Neural crest cell (in vitro differentiated cells): ENCODE measurements at regions not wholly inside any gene's neighbourhood (a gene's known extent, or its start where the extent isn't known, plus 50 kb on each side); places are given as distances from the start of the nearest gene placed in this dataset.

Experiments
- DNase-seq: peaks from one replicate; pipeline ENCODE4 v3.0.0; 2021; ENCODE audit warnings: low read depth, mixed read lengths, low spot score
- H3K27ac Mint-ChIP-seq: one replicate; pipeline ENCODE4 v1.8.0; 2021; ENCODE audit warnings: mild to moderate bottlenecking, mixed read lengths; ENCODE audit not compliant: unreplicated experiment
- H3K27me3 Mint-ChIP-seq: 2 replicates; pipeline ENCODE4 v1.8.0; 2021; ENCODE audit warnings: low read depth, mild to moderate bottlenecking, mixed read lengths
- H3K36me3 Mint-ChIP-seq: 2 replicates; pipeline ENCODE4 v1.8.0; 2021; ENCODE audit warnings: low read depth, mild to moderate bottlenecking, mixed read lengths
- H3K4me1 Mint-ChIP-seq: 2 replicates; pipeline ENCODE4 v1.8.0; 2021; ENCODE audit warnings: mixed read lengths
- H3K4me3 Mint-ChIP-seq: one replicate; pipeline ENCODE4 v1.8.0; 2021; ENCODE audit warnings: mild to moderate bottlenecking, mixed read lengths
- H3K9me3 Mint-ChIP-seq: 2 replicates; pipeline ENCODE4 v1.8.0; 2021; ENCODE audit warnings: mixed read lengths
- CTCF ChIP-seq: fragments of 200-600 bp; sonication (generic); conservative IDR thresholded peaks from 2 replicates; pipeline ENCODE4 v1.5.0; 2021; ENCODE audit warnings: antibody characterized with exemption, mild to moderate bottlenecking

GRCh38 chr7:21172800-21173199 lies 255.1 kb upstream of the SP4 start:
- H3K9me3 Mint-ChIP-seq, result peaks cover 3% of the 10 kb centered on the region
- TF ChIP-seq CTCF, result no peak
- peaks cover 2% of the 10 kb centered on the region for H3K36me3 Mint-ChIP-seq
- peak overlapping the region; percentile 17 for H3K4me3 Mint-ChIP-seq
- H3K27me3 Mint-ChIP-seq, result peaks cover 60% of the 10 kb centered on the region
- no peak overlapping the region for H3K27ac Mint-ChIP-seq
- H3K4me1 Mint-ChIP-seq, result peaks cover 36% of the 10 kb centered on the region
- DNase-seq, result no peak

GRCh38 chr7:21173436-21173835 lies 254.4 kb upstream of the SP4 start:
- peaks cover 5% of the 10 kb centered on the region for H3K36me3 Mint-ChIP-seq
- no peak overlapping the region for H3K27ac Mint-ChIP-seq
- H3K4me3 Mint-ChIP-seq, result no peak overlapping the region
- peaks cover 3% of the 10 kb centered on the region for H3K9me3 Mint-ChIP-seq
- TF ChIP-seq CTCF, result no peak
- DNase-seq, result no peak
- peaks cover 53% of the 10 kb centered on the region for H3K27me3 Mint-ChIP-seq
- H3K4me1 Mint-ChIP-seq, result peaks cover 36% of the 10 kb centered on the region

- Mint-ChIP-seq H3K36me3 (peaks cover 7% of the 10 kb centered on the region), H3K27ac (no peak overlapping the region), H3K27me3 (peaks cover 31% of the 10 kb centered on the region), H3K4me3 (no peak overlapping the region), H3K9me3 (peaks cover 3% of the 10 kb centered on the region), H3K4me1 (peaks cover 18% of the 10 kb centered on the region)
- no peak for DNase-seq
- TF ChIP-seq CTCF, result no peak
These were observed 252.2 kb upstream of the SP4 start for GRCh38 chr7:21175714-21176113.

GRCh38 chr7:21184942-21185652 lies 242.8 kb upstream of the SP4 start:
- Mint-ChIP-seq H3K9me3 (peaks cover 9% of the 10 kb centered on the region), H3K27me3 (no peaks in the 10 kb centered on the region), H3K27ac (peak overlapping the region; percentile 39), H3K36me3 (peaks cover 12% of the 10 kb centered on the region), H3K4me3 (peak overlapping the region; percentile 8), H3K4me1 (peaks cover 60% of the 10 kb centered on the region)
- no peak for TF ChIP-seq CTCF
- no peak for DNase-seq

- Mint-ChIP-seq H3K4me1 (peaks cover 64% of the 10 kb centered on the region), H3K27ac (peak overlapping the region; percentile 81)
- TF ChIP-seq CTCF, result no peak
These were observed 242.1 kb upstream of the SP4 start for GRCh38 chr7:21185653-21186265.

More at GRCh38 chr7:21185653-21186265, 242.1 kb upstream of the SP4 start:
- H3K36me3 Mint-ChIP-seq, result peaks cover 12% of the 10 kb centered on the region
- H3K9me3 Mint-ChIP-seq, result peaks cover 9% of the 10 kb centered on the region
- no peaks in the 10 kb centered on the region for H3K27me3 Mint-ChIP-seq
- DNase-seq, result no peak
- peak overlapping the region; percentile 8 for H3K4me3 Mint-ChIP-seq
